ENCODE measurements at regions not wholly inside any gene's neighbourhood (a gene's known extent, or its start where the extent isn't known, plus 50 kb on each side); places are given as distances from the start of the nearest gene placed in this dataset.
"Not testable (repeated sequence)": the region's sequence is repeated elsewhere in the genome, so short reads cannot be mapped to it uniquely, and the experiment has no call there.

DNA sequence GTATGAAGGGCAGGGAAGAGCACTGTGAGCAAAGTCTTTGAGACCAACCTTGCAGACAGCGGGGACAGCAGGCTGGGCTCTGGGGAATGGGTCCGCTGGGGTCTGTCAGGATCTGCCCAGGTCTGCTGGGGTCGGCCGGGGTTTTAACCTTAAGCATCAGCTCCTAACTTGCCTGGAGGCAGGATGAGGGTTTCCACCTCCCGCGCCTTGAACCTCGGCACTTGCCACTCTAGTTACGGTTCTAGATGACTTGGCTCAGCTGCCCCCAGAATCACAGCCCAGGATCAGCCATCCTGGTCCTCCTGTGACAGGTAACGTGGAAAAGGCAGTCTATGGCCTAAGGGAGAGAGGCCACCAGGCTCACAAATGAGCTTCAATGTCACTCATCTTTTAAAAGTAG lies 50.4 kb upstream of the CACUL1 start:
- no peaks in the 10 kb centered on the region for H3K36me3 Mint-ChIP-seq
- DNase-seq, result no peak
- H3K4me3 Mint-ChIP-seq, result no peak overlapping the region
- H3K4me1 Mint-ChIP-seq, result peaks cover 2% of the 10 kb centered on the region
- H3K9me3 Mint-ChIP-seq, result no peaks in the 10 kb centered on the region
- peaks cover 3% of the 10 kb centered on the region for H3K27me3 Mint-ChIP-seq
- H3K27ac Mint-ChIP-seq, result no peak overlapping the region

DNA sequence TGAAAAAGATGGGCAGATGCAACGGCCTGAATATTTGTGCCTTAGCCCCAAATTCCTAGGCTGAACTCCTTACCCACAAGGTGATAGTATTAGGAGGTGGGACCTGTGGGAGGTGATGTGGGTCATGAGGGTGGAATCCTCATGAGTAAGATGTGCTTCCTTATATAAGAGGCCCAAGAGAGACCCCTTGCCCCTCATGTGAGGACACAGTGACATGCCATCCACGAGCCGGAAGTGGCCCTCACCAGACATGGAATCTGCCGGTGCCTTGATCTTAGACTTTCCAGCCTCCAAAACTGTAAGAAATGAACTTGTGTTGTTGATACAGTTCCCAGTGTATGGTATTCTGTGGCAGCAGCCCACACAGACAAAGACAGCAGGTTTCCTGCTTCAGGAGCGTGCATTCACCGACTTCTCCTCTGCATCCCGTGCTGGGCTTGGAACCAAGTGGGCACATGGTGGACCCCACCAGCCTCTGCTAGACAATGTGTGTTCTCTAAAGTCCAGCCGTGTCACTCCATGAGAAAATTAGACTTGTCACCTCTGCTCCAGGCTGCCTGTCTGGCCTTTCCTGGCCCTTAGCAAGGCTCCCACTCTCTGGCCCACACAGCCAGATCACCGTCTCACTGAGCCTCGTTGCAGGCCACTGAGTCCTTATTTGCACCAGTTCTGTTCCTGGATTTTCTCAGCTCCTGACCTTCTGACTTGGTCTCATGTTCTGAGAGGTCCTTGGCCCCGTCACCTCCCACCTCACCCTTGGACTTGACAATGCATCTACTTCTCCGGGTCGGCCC lies 52.9 kb upstream of the CACUL1 start:
- no peak overlapping the region for H3K4me3 Mint-ChIP-seq

DNA sequence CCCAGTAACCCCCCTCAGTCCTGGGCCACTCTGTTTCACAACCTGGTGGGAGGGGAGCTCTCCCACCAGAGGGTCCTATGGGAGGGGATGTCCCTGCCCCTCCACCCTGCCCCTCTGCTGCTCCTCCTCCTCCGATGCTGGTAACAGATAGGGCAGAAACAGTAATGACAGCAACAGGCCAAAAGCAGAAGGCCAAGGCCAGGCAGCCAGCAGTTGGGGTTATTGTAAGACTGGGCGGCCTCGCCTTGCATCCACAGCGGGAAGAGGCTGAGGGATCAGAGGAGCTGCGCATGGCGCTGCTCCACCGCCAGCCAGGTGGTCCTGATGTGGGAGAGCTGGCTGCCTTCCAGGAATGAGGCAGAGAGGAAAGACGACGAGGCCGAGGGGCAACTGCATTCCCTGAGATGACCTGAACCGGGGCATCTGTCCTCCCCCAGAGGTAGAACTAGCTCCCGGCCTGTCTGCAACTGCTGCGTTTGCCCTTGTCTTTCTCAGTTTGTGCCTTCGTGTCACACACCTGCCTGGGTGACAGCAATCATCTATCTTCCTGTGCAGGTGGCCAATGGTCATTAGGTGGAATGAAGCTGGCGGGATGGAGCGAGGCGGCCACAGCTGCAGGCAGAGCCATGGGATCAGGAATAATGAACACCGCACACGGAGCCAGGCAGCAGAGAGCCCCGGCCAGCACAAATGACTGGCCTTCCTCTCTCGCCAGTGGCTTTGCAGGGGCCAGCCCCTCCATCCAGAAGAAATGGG lies 54.0 kb upstream of the CACUL1 start:
- DNase-seq, result no peak
- peaks cover 3% of the 10 kb centered on the region for H3K27me3 Mint-ChIP-seq
- H3K9me3 Mint-ChIP-seq, result no peaks in the 10 kb centered on the region
- no peak overlapping the region for H3K4me3 Mint-ChIP-seq
- peaks cover 2% of the 10 kb centered on the region for H3K4me1 Mint-ChIP-seq
- no peaks in the 10 kb centered on the region for H3K36me3 Mint-ChIP-seq
- no peak overlapping the region for H3K27ac Mint-ChIP-seq

More for the DNA sequence above, 52.9 kb upstream of the CACUL1 start:
- no peak for DNase-seq
- H3K27ac Mint-ChIP-seq, result no peak overlapping the region
- H3K36me3 Mint-ChIP-seq, result no peaks in the 10 kb centered on the region
- H3K9me3 Mint-ChIP-seq, result no peaks in the 10 kb centered on the region
- peaks cover 3% of the 10 kb centered on the region for H3K27me3 Mint-ChIP-seq
- peaks cover 2% of the 10 kb centered on the region for H3K4me1 Mint-ChIP-seq

DNA sequence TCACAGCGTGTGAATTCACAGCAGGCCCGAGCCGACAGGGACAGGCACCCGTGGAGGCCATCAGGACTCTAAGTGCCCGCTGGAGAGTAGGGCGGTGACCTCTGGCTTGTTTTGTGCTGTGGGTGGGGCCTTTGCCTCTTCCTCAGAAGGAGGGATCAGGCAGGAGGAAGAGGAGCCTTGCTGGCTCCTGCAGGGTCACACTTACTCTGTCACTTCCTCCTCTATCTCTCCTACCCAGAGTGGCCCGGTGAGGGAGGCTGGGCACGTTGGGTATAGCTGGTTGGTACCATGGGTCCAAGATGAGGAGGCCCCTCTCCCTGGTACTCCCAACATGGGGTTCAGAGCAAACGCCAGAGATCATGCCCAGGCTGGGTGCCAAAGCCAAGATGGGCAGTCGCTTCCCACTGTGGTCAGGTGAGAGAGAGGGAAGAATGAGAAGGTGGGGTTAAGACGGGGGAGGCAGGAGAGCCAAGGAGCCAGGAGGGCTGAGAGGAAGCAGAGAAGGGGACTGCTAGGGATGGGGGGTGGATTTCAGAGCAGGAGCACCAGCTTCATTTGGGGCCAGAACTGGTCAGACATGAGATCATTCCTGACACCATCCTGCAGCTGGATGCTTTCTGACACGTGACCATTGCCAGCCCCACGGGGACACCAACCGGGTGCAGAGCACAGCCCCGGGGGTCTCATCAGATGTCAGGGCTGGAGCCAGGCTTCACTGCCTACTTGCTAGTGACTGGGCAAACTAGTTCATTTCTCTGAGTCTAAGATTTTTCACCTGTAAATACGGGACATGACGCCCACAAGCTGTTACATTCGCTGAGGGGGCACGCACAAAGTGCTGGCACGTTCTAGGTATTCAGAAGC lies 54.8 kb upstream of the CACUL1 start:
- no peak overlapping the region for H3K4me3 Mint-ChIP-seq
- DNase-seq, result no peak
- peaks cover 2% of the 10 kb centered on the region for H3K27me3 Mint-ChIP-seq
- no peaks in the 10 kb centered on the region for H3K36me3 Mint-ChIP-seq
- H3K9me3 Mint-ChIP-seq, result no peaks in the 10 kb centered on the region
- H3K4me1 Mint-ChIP-seq, result peaks cover 2% of the 10 kb centered on the region
- no peak overlapping the region for H3K27ac Mint-ChIP-seq

DNA sequence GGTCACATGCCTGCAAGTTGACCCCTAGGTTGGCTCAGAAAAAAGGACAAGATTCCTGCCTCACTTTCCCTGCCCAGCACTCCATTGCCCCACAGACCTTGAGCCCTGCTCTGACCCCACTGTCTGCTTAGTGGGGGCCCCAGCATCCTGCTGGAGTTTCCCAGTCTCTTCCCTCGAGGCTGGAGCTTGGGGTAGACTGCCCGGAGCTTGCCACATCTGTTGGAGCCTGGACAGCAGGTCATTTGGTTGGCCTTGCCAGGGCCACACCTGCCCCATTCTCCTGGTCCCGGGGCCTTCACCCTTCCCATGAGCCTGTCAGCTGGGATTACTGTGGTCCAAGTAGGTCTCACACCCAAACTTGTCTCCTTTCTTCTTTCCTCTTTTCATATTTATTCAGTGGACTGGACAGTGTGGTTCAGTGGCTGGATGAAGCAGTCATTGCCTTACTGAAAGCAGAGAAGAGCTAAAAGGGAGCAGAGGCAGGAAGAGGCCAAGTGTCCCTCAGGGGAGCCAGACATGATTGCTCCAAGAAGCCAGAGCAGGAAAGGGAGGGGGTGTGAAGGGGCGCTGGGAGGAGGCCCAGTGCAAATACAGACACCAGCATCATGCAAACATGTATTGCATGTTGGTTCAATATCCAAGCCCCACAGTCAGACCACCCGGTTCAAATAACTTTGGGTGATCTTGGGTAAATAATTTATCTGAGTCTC lies 56.2 kb upstream of the CACUL1 start:
- Mint-ChIP-seq H3K27ac (no peak overlapping the region), H3K4me1 (peaks cover 2% of the 10 kb centered on the region), H3K36me3 (no peaks in the 10 kb centered on the region), H3K9me3 (no peaks in the 10 kb centered on the region), H3K27me3 (no peaks in the 10 kb centered on the region), H3K4me3 (no peak overlapping the region)
- DNase-seq, result no peak

DNA sequence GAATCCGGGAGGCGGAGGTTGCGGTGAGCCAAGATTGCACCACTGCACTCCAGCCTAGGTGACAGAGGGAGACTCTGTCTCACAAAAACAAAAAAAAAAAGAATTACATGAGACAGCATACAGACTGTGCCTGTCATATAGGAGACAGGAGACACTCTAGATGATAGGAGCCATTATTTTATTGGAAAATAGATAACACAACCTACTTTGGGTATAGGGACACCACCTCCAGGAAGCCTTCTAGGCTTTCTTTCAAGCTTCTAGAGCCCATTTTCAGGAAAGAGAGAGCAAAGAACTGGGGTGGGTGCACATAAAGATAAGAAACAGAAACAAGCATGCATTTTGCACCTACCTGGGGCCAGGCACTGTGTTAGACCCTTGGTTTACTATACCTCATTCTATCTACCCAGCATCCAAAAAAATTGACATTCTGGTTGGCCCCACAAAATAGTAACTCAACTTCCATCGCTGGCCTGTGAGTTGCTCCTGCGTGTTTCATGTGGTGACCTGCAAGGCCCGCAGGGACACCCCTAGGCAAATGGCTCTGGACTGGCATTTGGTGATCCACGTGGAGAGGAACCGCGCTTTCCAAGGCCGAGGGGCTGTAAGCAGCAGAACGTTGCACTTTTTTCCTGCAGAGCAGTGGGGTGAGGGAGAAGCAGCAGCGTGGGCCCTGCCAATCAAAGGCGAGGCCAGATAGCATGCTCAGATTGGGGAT lies 57.1 kb upstream of the CACUL1 start:
- Mint-ChIP-seq H3K27ac (no peak overlapping the region), H3K9me3 (no peaks in the 10 kb centered on the region), H3K4me3 (no peak overlapping the region), H3K27me3 (no peaks in the 10 kb centered on the region), H3K36me3 (no peaks in the 10 kb centered on the region), H3K4me1 (peaks cover 2% of the 10 kb centered on the region)
- no peak for DNase-seq

DNA sequence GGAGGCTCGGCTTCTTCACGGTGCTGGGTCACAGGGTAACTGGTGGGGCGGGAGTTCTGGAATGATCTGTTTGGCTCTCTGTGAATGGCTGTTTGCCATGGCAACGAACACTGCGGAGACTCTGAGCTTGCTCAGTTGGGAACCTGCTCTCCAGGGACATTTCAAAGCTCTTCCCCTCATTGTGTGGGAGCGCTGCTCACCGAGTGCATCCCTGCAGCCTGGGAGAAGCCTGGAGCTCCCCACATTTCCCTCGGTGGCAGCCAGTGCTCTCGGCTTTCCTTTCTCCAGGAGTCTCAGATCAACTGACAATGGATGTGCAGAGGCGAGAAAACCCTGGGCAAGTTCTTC lies 57.6 kb upstream of the CACUL1 start:
- no peaks in the 10 kb centered on the region for H3K27me3 Mint-ChIP-seq
- no peak for DNase-seq

DNA sequence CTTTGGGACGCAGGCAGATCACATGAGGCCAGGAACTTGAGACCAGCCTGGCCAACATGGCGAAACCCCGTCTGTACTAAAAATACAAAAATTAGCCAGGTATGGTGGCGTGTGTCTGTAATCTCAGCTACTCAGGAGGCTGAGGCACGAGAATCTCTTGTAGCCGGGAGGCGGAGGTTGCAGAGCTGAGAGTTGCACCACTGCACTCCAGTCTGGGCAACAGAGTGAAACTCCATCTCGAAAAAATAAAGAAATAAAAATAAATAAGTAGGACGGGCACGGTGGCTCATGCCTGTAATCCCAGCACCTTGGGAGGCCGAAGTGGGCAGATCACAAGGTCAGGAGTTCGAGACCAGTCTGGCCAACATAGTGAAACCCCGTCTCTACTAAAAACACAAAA lies 58.2 kb upstream of the CACUL1 start:
- H3K36me3 Mint-ChIP-seq, H3K27me3 Mint-ChIP-seq, H3K4me1 Mint-ChIP-seq, H3K9me3 Mint-ChIP-seq, H3K4me3 Mint-ChIP-seq, H3K27ac Mint-ChIP-seq, DNase-seq: not testable (repeated sequence)

More for the DNA sequence above, 57.6 kb upstream of the CACUL1 start:
- H3K36me3 Mint-ChIP-seq, result no peaks in the 10 kb centered on the region
- peaks cover 2% of the 10 kb centered on the region for H3K4me1 Mint-ChIP-seq
- no peak overlapping the region for H3K27ac Mint-ChIP-seq
- H3K4me3 Mint-ChIP-seq, result no peak overlapping the region
- no peaks in the 10 kb centered on the region for H3K9me3 Mint-ChIP-seq

DNA sequence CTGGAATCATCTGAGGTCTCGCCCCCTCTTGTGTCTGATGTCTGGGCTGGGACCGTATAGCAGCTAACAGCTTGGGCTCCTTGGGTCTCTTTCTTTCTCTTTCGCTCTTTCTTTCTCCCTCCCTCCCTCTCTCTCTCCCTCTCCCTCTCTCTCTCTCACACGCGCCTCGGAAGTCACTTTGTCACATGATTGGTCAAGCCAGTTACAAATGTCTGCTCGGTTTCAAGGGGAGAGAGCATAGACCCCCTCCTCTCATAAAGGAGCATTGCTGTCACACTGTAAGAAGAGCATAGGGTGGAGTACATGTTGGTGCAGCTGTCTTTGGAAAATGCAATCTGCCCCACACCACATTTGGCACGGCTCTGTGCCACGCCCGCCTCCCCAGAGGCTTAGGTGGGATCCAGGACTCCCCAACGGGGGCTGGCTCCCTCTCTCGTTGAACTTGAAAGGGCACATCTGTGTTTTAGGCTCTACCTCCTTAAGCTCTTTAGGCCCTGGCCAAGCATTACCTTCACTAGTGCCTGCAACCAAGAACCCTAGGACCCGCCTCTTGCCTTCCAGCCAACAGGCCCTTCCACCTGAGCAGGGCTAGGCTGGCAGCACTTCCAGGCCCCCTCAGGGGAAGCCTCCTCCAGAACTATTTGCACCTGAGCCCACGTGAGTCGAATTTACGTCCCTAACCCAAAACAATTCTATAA lies 61.9 kb upstream of the CACUL1 start:
- Mint-ChIP-seq H3K9me3 (no peaks in the 10 kb centered on the region), H3K36me3 (no peaks in the 10 kb centered on the region), H3K27me3 (no peaks in the 10 kb centered on the region), H3K4me1 (no peaks in the 10 kb centered on the region), H3K4me3 (no peak overlapping the region), H3K27ac (no peak overlapping the region)
- no peak for DNase-seq

DNA sequence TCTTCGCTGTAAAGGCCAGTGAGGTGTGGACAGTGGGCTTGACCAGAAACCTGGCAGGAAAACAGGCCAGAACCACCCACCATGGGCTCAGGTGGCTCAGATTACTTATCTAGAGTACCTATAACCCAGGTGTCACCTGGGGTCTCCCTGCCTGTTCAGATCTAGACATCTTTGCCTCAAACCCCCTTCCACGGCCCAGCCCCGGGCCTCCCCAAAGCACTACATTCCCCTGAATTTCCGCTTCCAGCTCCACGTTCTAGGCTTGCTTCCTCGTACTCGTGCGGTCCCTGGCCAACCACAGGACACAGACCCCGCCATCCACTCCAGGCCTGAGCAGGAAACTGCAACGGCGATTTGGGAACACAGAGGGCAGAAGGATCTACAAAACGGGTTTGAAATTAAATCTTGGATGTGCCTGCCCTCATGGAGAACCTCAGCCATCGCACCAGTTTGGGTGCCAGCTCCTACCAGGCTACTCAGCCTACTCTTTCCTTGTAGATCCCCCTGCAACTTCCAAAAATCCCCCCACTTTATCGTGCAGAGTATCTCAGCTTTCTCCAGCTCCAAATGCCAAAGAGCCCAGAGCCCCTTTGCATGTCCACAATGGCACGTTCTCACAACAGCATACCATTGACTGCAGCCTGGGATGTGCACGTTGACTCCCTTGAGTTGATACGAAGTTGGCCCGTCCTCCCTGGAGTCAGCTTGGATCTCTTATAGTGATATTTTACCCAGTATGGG lies 62.7 kb upstream of the CACUL1 start:
- Mint-ChIP-seq H3K36me3 (no peaks in the 10 kb centered on the region), H3K4me3 (no peak overlapping the region), H3K27ac (no peak overlapping the region), H3K4me1 (no peaks in the 10 kb centered on the region), H3K9me3 (no peaks in the 10 kb centered on the region), H3K27me3 (no peaks in the 10 kb centered on the region)
- no peak for DNase-seq

DNA sequence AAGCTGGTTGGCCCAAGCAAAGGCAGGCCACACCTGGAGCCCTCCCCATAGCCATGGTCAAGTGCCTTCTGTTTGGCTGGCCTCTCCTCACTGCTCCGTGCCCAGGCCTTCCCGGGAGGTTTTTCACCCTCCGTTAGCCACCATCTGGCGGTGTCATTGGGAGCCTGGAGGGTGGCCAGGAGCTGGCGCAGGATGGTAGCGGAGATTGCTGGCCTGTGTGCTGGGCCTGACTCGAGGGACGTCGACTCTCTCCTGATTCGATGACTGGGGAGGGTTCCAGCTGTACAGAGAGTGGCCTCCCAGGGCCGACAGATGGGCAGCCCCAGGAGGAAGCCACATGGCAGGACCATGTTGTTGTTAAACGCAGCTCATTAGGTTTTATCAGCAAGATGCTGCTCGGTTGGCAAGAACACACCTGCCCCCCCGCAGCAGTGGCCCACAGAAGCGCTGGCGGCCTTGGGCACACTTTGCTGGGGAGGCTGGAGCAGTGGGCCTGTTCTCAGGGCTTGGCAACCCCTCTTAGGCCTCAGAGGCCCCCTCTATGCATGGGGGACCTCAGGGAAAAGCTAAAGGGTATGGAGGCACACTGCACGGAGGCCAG lies 64.0 kb upstream of the CACUL1 start:
- Mint-ChIP-seq H3K27me3 (no peaks in the 10 kb centered on the region), H3K4me3 (no peak overlapping the region), H3K4me1 (no peaks in the 10 kb centered on the region), H3K27ac (no peak overlapping the region), H3K9me3 (no peaks in the 10 kb centered on the region), H3K36me3 (no peaks in the 10 kb centered on the region)
- DNase-seq, result no peak

DNA sequence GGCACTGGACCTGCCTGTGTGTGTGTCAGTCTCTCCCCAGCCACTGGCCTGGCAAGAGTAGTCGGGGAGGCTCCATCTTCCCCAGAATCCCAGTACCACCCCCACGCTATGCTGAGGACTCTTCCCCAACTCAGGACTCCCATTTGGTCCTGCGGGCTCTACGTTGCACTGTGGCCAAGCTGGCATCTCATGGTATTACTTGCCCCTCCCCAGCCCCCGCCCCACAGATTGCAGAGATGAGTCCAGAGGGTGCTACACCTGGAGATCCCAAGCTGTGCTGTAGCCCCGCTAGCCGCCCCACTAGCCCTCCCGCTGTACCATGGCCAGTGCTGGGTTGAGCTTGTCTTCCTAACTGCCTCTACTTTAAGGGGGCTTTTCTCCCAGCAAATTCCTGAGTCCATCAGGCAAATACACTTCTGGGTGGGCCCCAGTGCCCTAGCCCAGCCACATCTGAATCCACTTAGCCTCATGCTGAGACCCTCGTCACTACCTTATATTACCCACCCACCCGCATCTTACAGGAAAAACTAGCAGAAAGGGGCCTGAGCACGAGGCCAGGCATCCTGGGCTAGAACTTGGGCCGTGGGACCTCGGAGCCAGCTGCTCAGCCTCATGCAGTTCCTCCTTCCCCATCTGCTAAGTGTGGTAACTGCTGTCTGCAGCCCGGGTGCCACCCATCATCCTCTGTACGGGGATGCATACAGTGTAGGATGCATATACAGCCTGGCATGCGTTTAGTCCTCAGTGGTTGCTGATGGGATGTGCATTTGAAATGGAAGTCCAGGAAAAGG lies 65.8 kb upstream of the CACUL1 start:
- Mint-ChIP-seq H3K27ac (no peak overlapping the region), H3K36me3 (no peaks in the 10 kb centered on the region), H3K4me3 (no peak overlapping the region), H3K4me1 (no peaks in the 10 kb centered on the region), H3K27me3 (no peaks in the 10 kb centered on the region), H3K9me3 (no peaks in the 10 kb centered on the region)
- no peak for DNase-seq
